ENCODE measurements at regions not wholly inside any gene's neighbourhood (a gene's known extent, or its start where the extent isn't known, plus 50 kb on each side); places are given as distances from the start of the nearest gene placed in this dataset.

DNA sequence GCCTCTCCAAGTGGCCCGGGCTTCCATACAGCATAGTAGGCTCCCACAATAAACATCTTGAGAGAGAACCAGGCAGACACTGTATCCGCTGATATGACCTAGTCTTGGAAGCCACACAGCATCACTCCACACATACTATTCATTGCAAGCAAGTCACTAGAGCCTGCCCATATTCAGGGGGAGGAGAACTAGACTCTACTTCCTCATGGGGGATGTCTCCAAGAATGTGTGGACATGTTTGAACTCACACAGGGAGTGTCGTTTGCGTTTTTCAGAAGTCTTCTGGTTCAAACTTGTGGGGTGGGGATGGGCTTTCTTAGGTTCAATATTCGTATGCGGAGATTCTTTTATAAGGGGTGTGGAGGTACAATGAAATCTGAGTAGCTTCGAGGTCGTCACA is 232.6 kb upstream of the HABP2 start:
- TF ChIP-seq, protein P1, sequence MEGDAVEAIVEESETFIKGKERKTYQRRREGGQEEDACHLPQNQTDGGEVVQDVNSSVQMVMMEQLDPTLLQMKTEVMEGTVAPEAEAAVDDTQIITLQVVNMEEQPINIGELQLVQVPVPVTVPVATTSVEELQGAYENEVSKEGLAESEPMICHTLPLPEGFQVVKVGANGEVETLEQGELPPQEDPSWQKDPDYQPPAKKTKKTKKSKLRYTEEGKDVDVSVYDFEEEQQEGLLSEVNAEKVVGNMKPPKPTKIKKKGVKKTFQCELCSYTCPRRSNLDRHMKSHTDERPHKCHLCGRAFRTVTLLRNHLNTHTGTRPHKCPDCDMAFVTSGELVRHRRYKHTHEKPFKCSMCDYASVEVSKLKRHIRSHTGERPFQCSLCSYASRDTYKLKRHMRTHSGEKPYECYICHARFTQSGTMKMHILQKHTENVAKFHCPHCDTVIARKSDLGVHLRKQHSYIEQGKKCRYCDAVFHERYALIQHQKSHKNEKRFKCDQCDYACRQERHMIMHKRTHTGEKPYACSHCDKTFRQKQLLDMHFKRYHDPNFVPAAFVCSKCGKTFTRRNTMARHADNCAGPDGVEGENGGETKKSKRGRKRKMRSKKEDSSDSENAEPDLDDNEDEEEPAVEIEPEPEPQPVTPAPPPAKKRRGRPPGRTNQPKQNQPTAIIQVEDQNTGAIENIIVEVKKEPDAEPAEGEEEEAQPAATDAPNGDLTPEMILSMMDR (conservative IDR thresholded peaks at IDR 0.05 in 1 of 2, IDR thresholded peaks at IDR 0.05 in 1 of 2; ENCODE audit: low read depth in 1 of 2, low read length in 2 of 2) = no peak
- no peak for TF ChIP-seq EZH2 (IDR thresholded peaks at IDR 0.05; ENCODE audit: low read length, missing control alignments)

Measured in fibroblast of lung (primary cell).